Tibial nerve (tissue), 3 donors: ENCODE measurements at regions not wholly inside any gene's neighbourhood (a gene's known extent, or its start where the extent isn't known, plus 50 kb on each side); places are given as distances from the start of the nearest gene placed in this dataset.

Experiments
- POLR2A ChIP-seq, 2 donors: fragments of 450-650 bp; IDR thresholded peaks; one replicate each; pipeline ENCODE4 v1.6.1; 2017; ENCODE audit warnings: antibody characterized with exemption in 2 of 2, mild to moderate bottlenecking in 2 of 2, moderate library complexity in 2 of 2
- TF ChIP-seq, protein P1 (sequence below), 5 experiments: fragments of 200-600 bp in 3 of 5; fragments of 450-650 bp in 2 of 5; sonication (generic) in 3 of 5; IDR thresholded peaks; one replicate each; pipeline ENCODE4 v1.5.1; 2016 to 2019; ENCODE audit warnings: antibody characterized with exemption in 5 of 5, mild to moderate bottlenecking in 3 of 5, moderate library complexity in 2 of 5

DNA sequence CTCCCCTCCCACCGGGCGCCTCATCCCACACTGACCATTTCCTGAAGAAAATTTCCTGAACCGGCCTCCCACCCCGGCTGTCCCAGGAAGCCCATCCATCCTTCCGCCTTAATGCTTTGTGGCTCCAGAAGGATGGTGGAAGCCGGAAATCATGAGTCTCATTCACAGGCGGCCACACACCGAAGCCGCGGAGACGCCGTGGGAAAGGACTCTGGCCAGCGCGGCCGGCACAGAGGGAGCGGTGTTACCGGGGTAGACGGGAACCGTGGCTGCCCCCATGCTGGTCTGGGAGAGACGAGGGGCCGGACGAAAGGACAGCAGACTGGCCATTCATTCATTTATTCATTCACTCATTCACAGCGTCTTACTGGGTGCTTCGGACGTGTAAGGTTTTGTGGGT, 326.8 kb downstream of the SEC14L1 start:
- TF ChIP-seq, protein P1, sequence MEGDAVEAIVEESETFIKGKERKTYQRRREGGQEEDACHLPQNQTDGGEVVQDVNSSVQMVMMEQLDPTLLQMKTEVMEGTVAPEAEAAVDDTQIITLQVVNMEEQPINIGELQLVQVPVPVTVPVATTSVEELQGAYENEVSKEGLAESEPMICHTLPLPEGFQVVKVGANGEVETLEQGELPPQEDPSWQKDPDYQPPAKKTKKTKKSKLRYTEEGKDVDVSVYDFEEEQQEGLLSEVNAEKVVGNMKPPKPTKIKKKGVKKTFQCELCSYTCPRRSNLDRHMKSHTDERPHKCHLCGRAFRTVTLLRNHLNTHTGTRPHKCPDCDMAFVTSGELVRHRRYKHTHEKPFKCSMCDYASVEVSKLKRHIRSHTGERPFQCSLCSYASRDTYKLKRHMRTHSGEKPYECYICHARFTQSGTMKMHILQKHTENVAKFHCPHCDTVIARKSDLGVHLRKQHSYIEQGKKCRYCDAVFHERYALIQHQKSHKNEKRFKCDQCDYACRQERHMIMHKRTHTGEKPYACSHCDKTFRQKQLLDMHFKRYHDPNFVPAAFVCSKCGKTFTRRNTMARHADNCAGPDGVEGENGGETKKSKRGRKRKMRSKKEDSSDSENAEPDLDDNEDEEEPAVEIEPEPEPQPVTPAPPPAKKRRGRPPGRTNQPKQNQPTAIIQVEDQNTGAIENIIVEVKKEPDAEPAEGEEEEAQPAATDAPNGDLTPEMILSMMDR (IDR thresholded peaks at IDR 0.05) = no peak
- TF ChIP-seq POLR2A (IDR thresholded peaks at IDR 0.05) = no peak
